ENCODE measurements at regions not wholly inside any gene's neighbourhood (a gene's known extent, or its start where the extent isn't known, plus 50 kb on each side); places are given as distances from the start of the nearest gene placed in this dataset.
A peak's percentile ranks its signal among the peaks of the same experiment; 100 is the strongest.

DNA sequence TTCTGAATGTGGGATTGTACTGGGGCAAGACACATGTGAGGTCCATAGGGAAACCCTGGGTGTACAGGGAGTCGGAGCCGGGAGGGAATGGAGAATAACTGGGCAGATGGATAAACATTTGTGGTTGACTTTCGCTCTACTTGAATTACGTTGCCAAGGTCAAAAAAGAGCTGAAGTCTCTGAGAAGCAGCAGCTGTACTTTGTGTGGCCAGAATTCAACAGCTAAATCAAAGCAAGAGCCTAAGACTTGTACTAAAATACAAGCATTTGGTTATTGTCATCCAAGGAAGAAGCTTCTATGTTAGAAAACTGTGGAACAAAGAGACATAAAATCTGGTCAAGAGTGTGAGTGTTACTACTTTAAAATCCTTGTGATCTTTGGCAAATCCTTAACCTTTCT is 457.2 kb downstream of the ARL4A start:
- no peak overlapping the region for H3K4me3 Mint-ChIP-seq (ENCODE audit: unreplicated experiment)
- H3K4me1 Mint-ChIP-seq (ENCODE audit: low read depth, unreplicated experiment): peaks cover 12% of the 10 kb centered on the region
- no peaks in the 10 kb centered on the region for H3K27me3 Mint-ChIP-seq (ENCODE audit: unreplicated experiment)
- no peaks in the 10 kb centered on the region for H3K9me3 Mint-ChIP-seq (ENCODE audit: unreplicated experiment)
- TF ChIP-seq, protein P1, sequence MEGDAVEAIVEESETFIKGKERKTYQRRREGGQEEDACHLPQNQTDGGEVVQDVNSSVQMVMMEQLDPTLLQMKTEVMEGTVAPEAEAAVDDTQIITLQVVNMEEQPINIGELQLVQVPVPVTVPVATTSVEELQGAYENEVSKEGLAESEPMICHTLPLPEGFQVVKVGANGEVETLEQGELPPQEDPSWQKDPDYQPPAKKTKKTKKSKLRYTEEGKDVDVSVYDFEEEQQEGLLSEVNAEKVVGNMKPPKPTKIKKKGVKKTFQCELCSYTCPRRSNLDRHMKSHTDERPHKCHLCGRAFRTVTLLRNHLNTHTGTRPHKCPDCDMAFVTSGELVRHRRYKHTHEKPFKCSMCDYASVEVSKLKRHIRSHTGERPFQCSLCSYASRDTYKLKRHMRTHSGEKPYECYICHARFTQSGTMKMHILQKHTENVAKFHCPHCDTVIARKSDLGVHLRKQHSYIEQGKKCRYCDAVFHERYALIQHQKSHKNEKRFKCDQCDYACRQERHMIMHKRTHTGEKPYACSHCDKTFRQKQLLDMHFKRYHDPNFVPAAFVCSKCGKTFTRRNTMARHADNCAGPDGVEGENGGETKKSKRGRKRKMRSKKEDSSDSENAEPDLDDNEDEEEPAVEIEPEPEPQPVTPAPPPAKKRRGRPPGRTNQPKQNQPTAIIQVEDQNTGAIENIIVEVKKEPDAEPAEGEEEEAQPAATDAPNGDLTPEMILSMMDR (IDR thresholded peaks at IDR 0.05; ENCODE audit: partially characterized antibody, unreplicated experiment): no peak
- no peaks in the 10 kb centered on the region for H3K36me3 Mint-ChIP-seq (ENCODE audit: unreplicated experiment)
- no peak for DNase-seq
- peak overlapping the region; percentile 6 for H3K27ac Mint-ChIP-seq (ENCODE audit: unreplicated experiment)

DNA sequence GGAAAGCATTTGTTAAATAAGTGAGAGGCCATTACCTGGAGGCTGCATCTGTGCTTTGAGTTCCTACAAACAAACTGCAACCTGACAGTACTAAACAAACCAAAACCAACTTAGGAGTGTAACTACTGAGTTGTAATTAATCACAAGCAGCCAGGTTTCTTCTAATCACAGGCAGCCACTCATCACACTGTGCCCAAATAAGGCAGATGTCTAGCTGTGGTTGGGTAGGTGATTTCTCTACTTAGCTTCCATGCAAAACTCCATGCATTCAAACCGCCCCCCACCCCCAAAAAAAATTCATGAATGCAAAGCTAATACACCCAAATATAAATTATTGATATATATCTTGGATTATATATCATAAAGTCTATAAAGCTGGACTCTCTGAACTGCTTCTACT is 461.1 kb downstream of the ARL4A start:
- DNase-seq: no peak
- Mint-ChIP-seq H3K9me3 (ENCODE audit: unreplicated experiment) (no peaks in the 10 kb centered on the region), H3K27me3 (ENCODE audit: unreplicated experiment) (no peaks in the 10 kb centered on the region), H3K4me1 (ENCODE audit: low read depth, unreplicated experiment) (peaks cover 12% of the 10 kb centered on the region), H3K27ac (ENCODE audit: unreplicated experiment) (no peak overlapping the region), H3K4me3 (ENCODE audit: unreplicated experiment) (no peak overlapping the region), H3K36me3 (ENCODE audit: unreplicated experiment) (no peaks in the 10 kb centered on the region)
- TF ChIP-seq, protein P1 (IDR thresholded peaks at IDR 0.05; ENCODE audit: partially characterized antibody, unreplicated experiment): no peak

DNA sequence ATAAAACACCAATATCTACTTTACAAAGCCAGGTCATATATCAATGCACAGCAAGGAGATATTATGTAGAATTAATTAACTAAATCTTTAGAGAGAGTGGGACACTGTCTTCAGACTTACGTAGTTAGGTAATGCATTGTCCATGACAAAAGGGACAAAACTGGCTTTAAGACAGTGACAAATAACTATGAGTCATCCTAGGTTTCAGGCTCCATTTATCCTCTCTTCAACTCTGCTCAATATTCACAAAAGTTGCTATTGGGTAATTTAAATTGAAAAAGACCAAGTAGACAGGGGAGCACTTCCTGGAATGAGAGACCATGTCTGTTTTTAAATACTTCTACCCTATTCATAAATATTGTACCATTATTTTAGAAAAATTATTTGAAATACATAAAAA is 464.5 kb downstream of the ARL4A start:
- Mint-ChIP-seq H3K27ac (ENCODE audit: unreplicated experiment) (no peak overlapping the region), H3K36me3 (ENCODE audit: unreplicated experiment) (no peaks in the 10 kb centered on the region), H3K4me1 (ENCODE audit: low read depth, unreplicated experiment) (peaks cover 2% of the 10 kb centered on the region), H3K27me3 (ENCODE audit: unreplicated experiment) (no peaks in the 10 kb centered on the region), H3K9me3 (ENCODE audit: unreplicated experiment) (peaks cover 2% of the 10 kb centered on the region), H3K4me3 (ENCODE audit: unreplicated experiment) (no peak overlapping the region)
- TF ChIP-seq, protein P1 (IDR thresholded peaks at IDR 0.05; ENCODE audit: partially characterized antibody, unreplicated experiment): no peak
- no peak for DNase-seq

DNA sequence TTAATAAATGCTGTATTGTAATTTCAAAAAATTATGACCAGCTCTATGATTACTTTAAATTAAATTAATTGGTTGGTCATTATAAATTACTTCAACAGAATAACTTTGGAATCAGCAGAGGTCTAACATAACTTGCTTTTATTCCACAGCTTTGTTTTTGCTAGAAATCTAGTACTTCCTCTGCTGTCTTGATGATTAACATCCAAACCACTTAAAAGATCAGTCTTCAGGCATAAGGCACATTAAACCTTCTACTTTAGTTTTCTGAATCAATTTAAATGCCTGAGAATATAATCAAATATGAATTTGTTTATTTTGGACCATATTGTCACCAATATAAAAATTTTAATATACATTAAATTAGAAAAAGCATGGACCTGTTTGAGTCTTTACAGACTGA is 465.3 kb downstream of the ARL4A start:
- H3K4me3 Mint-ChIP-seq (ENCODE audit: unreplicated experiment): no peak overlapping the region
- H3K27ac Mint-ChIP-seq (ENCODE audit: unreplicated experiment): no peak overlapping the region
- H3K36me3 Mint-ChIP-seq (ENCODE audit: unreplicated experiment): no peaks in the 10 kb centered on the region

DNA sequence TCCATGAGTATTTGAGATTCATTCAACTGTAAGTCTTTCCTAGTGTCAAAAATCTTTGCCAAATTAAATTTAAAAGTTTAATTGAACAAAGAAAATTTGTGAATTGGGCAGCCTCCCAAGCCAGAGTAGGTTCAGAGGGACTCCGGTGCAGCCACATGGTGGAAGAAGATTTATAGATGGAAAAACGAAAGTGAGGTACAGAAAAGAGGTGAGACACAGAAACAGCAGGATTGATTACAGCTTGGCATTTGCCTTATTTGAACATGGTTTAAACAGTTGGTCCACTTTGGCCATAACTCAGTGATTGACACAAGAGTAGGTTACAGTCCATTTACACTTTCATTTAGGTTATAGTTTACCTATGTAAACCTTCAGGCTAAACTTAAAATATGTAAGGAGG is 465.8 kb downstream of the ARL4A start:
- Mint-ChIP-seq H3K9me3 (ENCODE audit: unreplicated experiment) (peaks cover 2% of the 10 kb centered on the region), H3K36me3 (ENCODE audit: unreplicated experiment) (no peaks in the 10 kb centered on the region)
- no peak for DNase-seq

More for the DNA sequence above, 465.3 kb downstream of the ARL4A start:
- peaks cover 2% of the 10 kb centered on the region for H3K4me1 Mint-ChIP-seq (ENCODE audit: low read depth, unreplicated experiment)
- TF ChIP-seq, protein P1 (IDR thresholded peaks at IDR 0.05; ENCODE audit: partially characterized antibody, unreplicated experiment): no peak
- H3K27me3 Mint-ChIP-seq (ENCODE audit: unreplicated experiment): no peaks in the 10 kb centered on the region
- no peak for DNase-seq
- H3K9me3 Mint-ChIP-seq (ENCODE audit: unreplicated experiment): peaks cover 2% of the 10 kb centered on the region

More for the DNA sequence above, 465.8 kb downstream of the ARL4A start:
- Mint-ChIP-seq H3K27me3 (ENCODE audit: unreplicated experiment) (no peaks in the 10 kb centered on the region), H3K4me3 (ENCODE audit: unreplicated experiment) (no peak overlapping the region), H3K27ac (ENCODE audit: unreplicated experiment) (no peak overlapping the region), H3K4me1 (ENCODE audit: low read depth, unreplicated experiment) (peaks cover 2% of the 10 kb centered on the region)
- TF ChIP-seq, protein P1 (IDR thresholded peaks at IDR 0.05; ENCODE audit: partially characterized antibody, unreplicated experiment): no peak
